Glutamatergic neuron (in vitro differentiated cells): ENCODE measurements at regions not wholly inside any gene's neighbourhood (a gene's known extent, or its start where the extent isn't known, plus 50 kb on each side); places are given as distances from the start of the nearest gene placed in this dataset.

Source experiments
- DNase-seq: peaks from one replicate; pipeline ENCODE4 v3.0.0; 2022
- H3K27ac Mint-ChIP-seq: one replicate; pipeline ENCODE4 v1.8.0; 2020; ENCODE audit warnings: mild to moderate bottlenecking, mixed read lengths, inconsistent platforms; ENCODE audit not compliant: unreplicated experiment
- H3K27me3 Mint-ChIP-seq: one replicate; pipeline ENCODE4 v1.8.0; 2020; ENCODE audit warnings: mild to moderate bottlenecking, moderate library complexity, mixed read lengths, inconsistent platforms; ENCODE audit not compliant: unreplicated experiment
- H3K36me3 Mint-ChIP-seq: one replicate; pipeline ENCODE4 v1.8.0; 2020; ENCODE audit warnings: mild to moderate bottlenecking, mixed read lengths, inconsistent platforms; ENCODE audit not compliant: unreplicated experiment
- H3K4me1 Mint-ChIP-seq: one replicate; pipeline ENCODE4 v1.8.0; 2020; ENCODE audit warnings: mild to moderate bottlenecking, low read depth, mixed read lengths, inconsistent platforms; ENCODE audit not compliant: unreplicated experiment
- H3K4me3 Mint-ChIP-seq: one replicate; pipeline ENCODE4 v1.8.0; 2020; ENCODE audit warnings: mild to moderate bottlenecking, mixed read lengths, inconsistent platforms; ENCODE audit not compliant: unreplicated experiment
- H3K9me3 Mint-ChIP-seq: one replicate; pipeline ENCODE4 v1.8.0; 2020; ENCODE audit warnings: mild to moderate bottlenecking, moderate library complexity, mixed read lengths, inconsistent platforms; ENCODE audit not compliant: unreplicated experiment
- CTCF ChIP-seq: fragments of 200-600 bp; sonication (generic); IDR thresholded peaks from one replicate; pipeline ENCODE4 v1.5.0; 2021; ENCODE audit not compliant: partially characterized antibody, unreplicated experiment

GRCh38 chr4:128512161-128512560, 224.5 kb upstream of the PGRMC2 start:
- TF ChIP-seq CTCF: no peak
- no peaks in the 10 kb centered on the region for H3K9me3 Mint-ChIP-seq
- H3K4me1 Mint-ChIP-seq: no peaks in the 10 kb centered on the region
- H3K36me3 Mint-ChIP-seq: no peaks in the 10 kb centered on the region
- no peak overlapping the region for H3K4me3 Mint-ChIP-seq
- H3K27me3 Mint-ChIP-seq: no peaks in the 10 kb centered on the region
- no peak overlapping the region for H3K27ac Mint-ChIP-seq
- DNase-seq: no peak

- H3K27me3 Mint-ChIP-seq: no peaks in the 10 kb centered on the region
- DNase-seq: no peak
- no peaks in the 10 kb centered on the region for H3K4me1 Mint-ChIP-seq
- H3K36me3 Mint-ChIP-seq: no peaks in the 10 kb centered on the region
- no peak for TF ChIP-seq CTCF
- H3K9me3 Mint-ChIP-seq: no peaks in the 10 kb centered on the region
- H3K4me3 Mint-ChIP-seq: no peak overlapping the region
- H3K27ac Mint-ChIP-seq: no peak overlapping the region
These were observed 223.2 kb upstream of the PGRMC2 start for GRCh38 chr4:128510850-128511249.

GRCh38 chr4:128502818-128503527, 215.4 kb upstream of the PGRMC2 start:
- H3K27me3 Mint-ChIP-seq: no peaks in the 10 kb centered on the region
- no peak overlapping the region for H3K4me3 Mint-ChIP-seq
- no peaks in the 10 kb centered on the region for H3K4me1 Mint-ChIP-seq
- DNase-seq: no peak
- no peak for TF ChIP-seq CTCF
- H3K36me3 Mint-ChIP-seq: peaks cover 4% of the 10 kb centered on the region
- peaks cover 1% of the 10 kb centered on the region for H3K9me3 Mint-ChIP-seq
- no peak overlapping the region for H3K27ac Mint-ChIP-seq

GRCh38 chr4:128501239-128501638, 213.6 kb upstream of the PGRMC2 start:
- Mint-ChIP-seq H3K27ac (no peak overlapping the region), H3K9me3 (peaks cover 1% of the 10 kb centered on the region), H3K4me3 (no peak overlapping the region), H3K4me1 (no peaks in the 10 kb centered on the region), H3K27me3 (no peaks in the 10 kb centered on the region), H3K36me3 (peaks cover 4% of the 10 kb centered on the region)
- DNase-seq: no peak
- TF ChIP-seq CTCF: no peak

GRCh38 chr4:128488055-128488705, 200.6 kb upstream of the PGRMC2 start:
- Mint-ChIP-seq H3K27me3 (peaks cover 4% of the 10 kb centered on the region), H3K27ac (no peak overlapping the region), H3K4me3 (no peak overlapping the region), H3K4me1 (peaks cover 3% of the 10 kb centered on the region), H3K9me3 (no peaks in the 10 kb centered on the region), H3K36me3 (no peaks in the 10 kb centered on the region)
- no peak for DNase-seq
- no peak for TF ChIP-seq CTCF
